Fibroblast of skin of scalp (primary cell): ENCODE measurements at regions not wholly inside any gene's neighbourhood (a gene's known extent, or its start where the extent isn't known, plus 50 kb on each side); places are given as distances from the start of the nearest gene placed in this dataset.

ENCODE experiments used
- DNase-seq: peaks from one replicate; pipeline ENCODE4 v3.0.0-alpha.2; 2013

DNA sequence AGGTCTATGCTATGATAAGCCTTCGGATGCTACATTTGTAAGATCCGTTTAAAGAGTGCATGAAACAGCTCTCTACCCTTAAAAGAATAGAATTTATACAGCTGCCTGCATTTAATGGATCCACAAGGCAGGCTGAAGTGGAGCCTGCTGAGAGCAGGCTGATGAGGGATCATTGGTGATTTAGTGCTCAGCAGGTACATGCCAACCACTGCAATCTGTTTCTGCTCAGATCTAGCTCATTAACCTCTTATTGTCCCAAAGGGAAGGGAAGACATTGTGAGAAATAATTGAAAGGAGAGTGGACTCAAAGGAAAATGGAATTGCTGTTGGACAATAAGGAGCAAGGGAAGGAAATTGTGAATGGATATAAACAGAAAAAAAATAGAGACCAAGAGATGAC is 822.6 kb downstream of the TRIB2 start:
- DNase-seq, result no peak

DNA sequence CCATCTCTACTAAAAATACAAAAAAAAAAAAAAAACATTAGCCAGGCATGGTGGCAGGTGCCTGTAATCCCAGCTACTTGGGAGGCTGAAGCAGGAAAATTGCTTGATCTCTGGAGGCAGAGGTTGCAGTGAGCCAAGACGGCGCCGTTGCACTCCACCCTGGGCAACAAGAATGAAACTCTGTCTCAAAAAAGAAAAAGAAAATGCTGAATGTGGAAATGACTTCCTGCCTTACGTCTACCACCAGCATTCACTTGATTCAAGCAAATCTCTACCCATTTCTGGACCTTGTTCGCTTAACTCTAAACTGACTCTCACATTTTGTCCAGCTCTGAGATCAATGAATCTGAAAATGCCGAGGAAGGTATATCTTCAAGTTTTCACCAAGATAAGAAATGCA is 825.3 kb downstream of the TRIB2 start:
- DNase-seq, result no peak

DNA sequence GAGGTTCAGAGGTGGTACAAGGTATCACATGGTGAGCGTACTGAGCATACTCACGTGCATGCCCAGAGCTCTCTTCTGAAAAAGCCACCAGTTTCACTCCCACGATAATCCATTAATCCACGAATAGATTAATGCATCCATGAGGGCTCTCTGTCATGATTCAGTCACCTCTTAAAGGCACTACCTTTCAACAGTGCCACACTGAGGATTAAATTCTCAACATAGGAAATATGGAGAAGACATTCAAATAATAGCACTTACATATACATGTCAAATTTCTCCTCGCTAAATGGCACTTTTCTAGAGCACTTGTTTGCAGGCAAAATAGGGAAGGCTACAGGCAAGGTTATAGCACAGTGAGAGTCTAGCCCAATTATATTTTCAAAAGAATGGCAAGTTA is 825.9 kb downstream of the TRIB2 start:
- no peak for DNase-seq

DNA sequence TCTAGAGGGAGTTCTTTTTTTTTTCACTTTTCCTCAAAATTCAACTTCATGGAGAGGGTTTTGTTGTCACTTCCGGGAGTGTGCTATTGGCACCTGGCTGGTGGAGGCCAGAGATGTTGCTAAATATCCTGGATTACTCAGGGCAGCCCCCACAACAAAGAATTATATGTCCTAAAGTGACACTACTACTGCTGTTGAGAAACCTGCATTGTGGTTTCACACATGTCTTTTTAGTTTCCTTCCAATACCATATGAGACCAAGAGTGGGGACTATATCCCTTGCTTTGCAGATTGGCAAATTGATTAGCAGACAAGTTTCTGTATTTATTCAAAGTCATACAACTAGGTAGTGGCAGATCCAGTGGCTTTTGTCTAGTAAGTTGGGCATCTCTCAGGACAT is 826.8 kb downstream of the TRIB2 start:
- DNase-seq, result no peak

DNA sequence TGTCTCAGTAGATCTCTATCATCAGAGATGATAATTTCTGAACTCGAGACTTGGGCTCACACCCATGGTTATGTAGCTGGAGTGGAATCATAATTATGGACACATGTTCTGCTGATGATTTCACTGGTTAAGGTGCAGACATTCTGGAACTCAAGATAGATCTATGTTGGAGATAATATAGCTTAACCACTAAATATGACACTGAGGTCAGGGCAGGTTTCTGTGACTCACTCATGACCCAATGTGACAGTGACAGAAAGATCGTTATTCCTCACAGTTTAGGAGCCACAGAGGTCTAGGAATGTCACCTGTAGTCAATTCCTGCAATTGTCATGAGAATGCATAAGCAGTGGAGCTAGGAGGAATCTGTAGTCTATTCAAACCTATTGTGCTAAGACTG is 828.6 kb downstream of the TRIB2 start:
- no peak for DNase-seq

DNA sequence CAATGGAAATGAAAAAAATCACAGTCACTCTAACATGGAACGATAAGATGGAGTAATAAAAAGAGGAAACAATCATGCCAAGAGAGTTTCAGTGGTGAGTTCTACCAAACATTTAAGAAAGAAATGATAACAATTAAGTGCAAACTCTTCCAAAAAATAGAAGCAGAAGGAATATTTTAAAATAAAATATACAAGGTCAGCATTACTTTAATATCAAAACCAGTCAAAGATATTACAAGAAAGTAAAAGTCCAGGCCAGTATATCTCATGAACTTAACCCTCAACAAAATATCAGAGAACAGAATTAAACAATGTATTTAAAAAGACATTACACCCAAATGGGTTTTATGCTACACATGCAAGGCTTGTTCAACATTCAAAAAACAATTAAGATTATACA is 829.4 kb downstream of the TRIB2 start:
- no peak for DNase-seq

DNA sequence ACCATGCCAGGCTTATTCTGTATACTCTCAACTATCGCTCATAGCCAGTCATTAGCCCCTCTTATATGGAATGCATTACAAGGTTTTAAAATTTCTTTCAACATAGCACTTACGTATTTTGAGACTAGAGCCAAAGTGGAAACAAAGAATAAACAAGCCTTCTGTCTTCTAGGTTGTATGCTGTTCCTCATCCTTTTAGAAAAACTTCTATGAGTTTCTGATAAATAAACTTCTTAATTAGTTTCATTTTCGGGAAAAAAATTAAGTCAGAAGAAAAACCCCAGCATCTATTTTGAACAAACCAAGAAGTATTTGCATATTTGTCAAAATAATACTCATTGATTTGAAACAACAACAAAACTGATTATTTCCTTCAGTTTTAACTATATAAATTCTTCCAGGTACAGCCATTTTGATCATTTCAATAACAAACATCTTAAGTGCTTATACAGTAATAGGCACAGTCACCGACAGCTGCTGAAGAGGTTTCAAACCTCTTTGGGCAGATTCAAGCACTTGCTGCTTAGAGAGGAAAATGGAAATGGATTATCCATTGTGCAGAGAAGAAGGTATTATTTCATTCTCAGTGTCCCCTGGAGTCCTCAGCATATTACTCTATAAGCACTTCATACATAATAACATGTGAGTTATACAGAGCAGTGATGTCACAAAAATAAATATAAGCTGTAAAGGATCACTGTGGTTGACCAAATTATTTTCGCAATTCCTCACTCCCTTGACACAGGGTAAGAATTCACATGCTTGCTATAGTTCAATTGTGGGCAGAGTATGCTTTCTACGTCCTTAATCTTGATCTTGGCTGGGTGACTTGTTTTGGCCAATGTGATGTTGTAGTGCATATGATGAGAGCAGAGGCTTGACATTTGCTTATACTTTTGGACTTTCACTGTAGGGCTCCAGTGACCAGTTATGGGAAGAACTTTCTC is 833.8 kb downstream of the TRIB2 start:
- no peak for DNase-seq

DNA sequence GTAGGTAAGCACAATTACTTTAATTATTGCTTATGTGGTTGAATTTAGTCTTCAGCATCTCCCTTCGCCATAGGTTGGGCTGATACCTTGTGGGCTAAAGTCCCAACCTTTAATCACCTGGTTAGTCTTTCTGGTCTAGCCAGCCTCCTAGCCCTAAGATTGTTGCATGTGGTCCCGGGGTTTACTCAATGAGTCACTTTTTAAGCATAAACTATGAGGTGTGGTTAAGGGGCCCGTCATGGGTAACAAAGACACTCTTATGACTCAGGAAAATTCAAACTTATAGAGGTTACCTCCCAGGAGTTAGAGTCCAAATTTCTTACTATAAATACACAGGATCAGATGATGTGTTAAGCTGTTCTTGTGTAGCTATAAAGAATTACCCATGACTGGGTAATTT is 841.6 kb downstream of the TRIB2 start:
- DNase-seq, result peak; percentile 5

DNA sequence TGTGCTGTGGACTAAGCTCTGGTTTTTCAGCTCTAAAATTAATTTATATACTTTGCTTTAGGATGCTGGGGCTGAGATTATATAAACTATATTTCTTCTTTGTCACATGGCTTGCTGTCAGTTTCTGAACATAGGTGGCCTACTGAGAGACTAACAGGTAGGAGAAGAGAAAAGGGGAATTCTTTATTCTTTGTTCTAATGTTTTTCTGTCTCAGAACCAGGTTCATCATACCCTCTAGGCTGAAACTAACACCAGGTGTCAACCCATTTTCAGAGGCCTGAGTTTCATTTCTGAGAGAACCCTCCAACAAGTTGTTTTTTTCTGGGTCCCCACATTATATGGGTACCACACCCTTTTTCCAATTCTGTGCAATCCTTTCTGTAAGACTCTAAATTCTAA is 843.6 kb downstream of the TRIB2 start:
- DNase-seq, result no peak

DNA sequence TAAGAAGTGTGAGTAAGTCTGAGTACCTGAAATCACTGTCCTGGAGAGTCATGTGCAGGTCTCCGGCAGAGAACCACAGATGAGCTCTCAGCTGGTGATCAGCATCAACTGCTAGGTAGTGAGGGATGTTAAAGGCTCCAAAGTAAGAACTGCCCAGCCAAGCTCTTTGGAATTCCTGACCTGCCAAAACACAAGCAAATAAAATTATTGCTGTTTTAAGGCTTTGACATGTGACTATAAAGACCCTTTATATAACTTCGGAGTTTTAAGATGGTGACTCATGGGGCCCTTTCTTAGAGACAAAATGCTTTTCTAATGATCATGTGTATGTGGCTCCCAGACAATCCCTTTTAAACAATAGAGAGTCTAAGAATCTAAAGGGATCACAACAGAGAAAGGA is 855.7 kb downstream of the TRIB2 start:
- no peak for DNase-seq

DNA sequence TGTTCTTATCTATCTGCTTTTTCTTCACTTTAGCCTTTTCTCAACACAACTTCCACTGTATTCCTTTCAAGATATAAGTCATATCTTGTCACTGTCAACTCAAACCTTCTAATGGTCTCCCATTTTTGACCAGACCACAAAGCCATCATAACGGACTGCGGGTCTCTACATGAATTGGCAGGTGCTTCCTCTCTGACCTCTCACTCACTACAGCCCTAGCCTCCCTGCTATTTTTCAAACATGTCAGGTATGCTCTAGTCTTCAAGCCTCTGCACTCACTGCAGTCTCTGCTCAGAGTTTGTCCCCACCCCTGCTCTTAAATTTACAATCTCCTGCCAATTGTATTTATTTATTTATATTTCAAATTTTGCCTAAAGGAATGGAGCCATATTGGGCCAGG is 858.1 kb downstream of the TRIB2 start:
- DNase-seq, result no peak

DNA sequence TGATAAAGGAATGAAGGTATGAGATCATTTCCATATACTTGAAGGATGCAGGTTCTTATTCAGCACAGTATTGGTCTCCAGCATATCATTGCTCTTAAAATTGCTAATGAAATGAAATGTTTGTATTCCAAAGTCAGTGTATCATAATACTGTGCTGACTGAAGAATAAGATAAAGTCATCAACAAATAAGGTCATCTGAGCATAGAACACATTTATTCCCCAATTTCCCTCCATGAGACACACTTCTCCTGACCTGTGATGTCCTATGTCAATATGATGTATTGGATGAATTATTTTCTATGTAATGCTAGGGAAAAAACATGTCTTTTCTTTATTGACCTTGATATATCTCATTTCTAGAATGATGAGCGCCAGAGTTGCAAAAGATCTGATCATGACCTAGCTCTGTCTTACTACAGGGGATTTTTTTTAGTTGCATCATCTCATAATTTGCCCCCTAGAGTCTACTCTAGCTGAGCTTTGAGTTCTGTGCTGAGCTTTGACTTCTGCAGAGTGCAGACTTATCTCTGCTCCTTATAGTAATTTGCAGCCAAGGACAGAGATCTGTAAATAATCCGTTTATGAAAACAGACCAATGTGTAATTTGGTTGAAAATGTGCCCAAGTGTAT is 859.8 kb downstream of the TRIB2 start:
- DNase-seq, result no peak

DNA sequence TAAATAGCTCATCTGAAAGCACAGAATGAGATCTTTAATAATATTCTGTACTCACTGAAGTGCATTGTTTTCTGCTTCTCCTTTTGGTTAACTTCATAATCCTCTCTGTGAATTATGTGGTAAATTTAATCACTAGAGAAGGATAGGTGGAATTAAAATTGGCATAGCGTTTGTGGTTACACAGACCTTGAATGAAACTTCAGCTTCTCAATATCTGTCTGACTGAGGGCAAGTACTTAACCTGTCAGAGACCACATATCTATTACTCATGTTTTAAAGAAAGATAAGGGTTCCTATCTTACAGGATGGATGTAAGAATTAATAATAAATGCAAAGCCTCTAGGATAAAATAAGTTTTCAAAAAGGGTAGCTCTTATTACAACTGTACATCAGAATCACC is 861.8 kb downstream of the TRIB2 start:
- DNase-seq, result no peak

DNA sequence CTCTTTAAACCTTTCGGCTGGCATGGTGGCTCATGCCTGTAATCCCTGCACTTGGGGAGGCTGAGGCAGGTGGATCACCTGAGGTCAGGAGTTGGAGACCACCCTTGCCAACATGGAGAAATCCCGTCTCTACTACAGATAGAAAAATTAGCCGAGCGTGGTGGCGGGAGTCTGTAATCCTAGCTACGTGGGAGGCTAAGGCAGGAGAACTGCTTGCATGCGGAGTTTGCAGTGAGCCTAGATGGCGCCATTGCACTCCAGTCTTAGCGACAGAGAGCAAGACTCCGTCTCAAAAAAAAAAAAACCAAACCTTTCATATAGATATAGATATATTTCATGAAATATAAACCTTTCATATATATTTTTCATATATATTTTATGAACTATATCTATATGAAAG is 864.7 kb downstream of the TRIB2 start:
- no peak for DNase-seq

DNA sequence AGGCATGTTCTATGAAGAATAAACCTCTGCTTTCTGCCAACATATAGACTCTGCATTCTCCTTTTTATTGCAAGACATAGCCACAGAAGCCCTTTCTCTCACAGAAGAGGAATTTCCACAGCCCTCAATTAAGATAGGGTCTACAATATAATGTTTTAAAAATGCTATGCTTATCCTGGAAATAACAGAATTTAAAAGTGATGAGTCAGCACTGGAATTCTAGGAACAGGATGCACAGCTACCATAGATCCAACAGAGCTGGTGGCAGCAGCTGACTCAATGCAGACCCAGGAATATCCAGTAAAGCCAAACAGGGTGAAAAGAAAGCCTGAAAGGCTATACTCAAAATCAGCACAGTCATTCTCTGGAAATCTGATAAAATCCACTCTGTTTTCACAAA is 866.9 kb downstream of the TRIB2 start:
- DNase-seq, result peak; percentile 12

DNA sequence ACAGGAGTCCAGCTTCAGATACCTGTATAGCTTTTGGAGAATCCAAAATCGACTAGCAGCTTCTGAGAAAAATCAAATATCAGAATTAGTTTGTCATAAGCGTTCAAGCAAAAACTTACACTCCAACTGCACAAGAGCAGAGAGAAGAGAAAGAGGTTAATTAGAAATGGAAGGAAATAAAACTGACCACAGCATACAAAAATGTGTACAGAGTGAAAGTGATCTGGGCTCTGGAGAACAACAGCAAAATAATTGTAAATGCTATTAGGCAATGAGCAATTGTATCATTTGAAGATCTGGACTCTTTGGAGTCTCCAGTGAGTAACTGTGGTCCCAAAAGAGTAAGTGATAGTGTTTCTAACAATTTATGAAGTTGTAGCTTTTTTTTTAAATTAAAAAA is 867.3 kb downstream of the TRIB2 start:
- no peak for DNase-seq

DNA sequence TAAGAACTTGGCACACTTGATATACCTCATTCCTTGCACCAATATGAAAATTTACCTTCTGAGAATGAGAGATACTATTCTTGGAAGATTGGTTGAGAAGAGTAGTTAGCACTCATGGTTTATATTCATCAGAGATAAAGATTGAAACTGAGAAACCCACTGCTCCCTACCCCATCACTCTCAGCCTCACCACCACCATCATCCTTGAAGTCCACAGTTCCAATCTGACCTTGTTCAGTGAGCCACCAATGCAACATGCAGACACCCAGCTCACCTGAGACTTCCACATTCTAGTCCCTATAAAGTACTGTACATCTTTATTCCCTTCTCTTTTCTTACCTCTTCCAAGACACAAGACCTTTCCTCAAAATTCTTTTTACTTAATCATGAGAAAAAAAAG is 869.0 kb downstream of the TRIB2 start:
- no peak for DNase-seq

DNA sequence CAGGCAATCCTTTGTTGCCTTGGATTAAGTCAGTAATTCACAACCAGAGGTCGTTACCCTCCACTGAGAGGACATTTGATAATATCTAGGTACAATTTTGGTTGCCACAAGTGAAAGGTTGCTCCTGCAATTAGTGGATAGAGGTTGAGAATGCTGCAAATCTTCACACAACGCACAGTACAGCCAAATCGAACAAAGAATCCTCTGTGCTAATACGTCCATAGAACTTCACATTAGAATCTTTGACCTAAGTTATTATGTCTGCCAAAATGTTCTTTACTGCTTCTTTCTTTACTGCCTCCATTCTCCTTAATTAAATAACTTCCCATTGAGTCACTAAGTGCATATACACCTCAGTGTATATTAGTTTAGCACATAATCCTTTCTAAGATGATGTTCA is 879.5 kb downstream of the TRIB2 start:
- no peak for DNase-seq

DNA sequence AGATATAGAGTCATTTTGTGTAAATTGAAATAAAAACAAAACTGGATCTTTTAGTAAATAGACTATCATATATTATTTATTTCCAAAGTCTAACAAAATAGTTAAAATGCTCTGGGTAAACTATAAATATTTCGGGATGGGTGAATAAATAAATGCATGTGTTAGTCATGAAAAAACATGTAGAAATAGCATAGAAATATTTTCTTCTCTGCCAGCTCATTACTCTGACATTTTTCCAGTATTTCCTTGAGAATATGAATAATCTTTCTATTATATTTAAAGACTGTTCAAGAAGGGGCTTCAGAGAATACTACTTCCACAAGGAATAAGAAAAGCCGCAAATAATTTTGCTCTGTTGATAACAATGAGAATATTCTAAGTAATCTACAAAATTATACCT is 880.4 kb downstream of the TRIB2 start:
- DNase-seq, result peak; percentile 37

DNA sequence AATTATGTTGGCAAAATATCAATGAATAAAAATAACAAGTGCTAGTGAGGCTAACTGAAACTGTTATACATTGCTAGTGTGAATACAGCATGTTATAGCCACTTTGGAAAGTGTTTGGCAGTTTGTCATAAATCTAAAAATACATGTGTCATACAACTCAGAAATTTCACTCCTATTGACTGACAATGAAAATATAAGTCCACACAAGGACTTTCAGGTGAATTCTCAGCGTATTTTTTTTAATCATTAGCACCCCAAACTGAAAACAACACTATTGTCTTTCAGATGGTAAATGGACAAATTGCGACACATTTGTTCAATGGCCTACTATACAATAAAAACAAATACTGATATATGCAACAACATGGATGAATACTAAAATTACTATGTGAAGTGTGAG is 884.8 kb downstream of the TRIB2 start:
- DNase-seq, result no peak

DNA sequence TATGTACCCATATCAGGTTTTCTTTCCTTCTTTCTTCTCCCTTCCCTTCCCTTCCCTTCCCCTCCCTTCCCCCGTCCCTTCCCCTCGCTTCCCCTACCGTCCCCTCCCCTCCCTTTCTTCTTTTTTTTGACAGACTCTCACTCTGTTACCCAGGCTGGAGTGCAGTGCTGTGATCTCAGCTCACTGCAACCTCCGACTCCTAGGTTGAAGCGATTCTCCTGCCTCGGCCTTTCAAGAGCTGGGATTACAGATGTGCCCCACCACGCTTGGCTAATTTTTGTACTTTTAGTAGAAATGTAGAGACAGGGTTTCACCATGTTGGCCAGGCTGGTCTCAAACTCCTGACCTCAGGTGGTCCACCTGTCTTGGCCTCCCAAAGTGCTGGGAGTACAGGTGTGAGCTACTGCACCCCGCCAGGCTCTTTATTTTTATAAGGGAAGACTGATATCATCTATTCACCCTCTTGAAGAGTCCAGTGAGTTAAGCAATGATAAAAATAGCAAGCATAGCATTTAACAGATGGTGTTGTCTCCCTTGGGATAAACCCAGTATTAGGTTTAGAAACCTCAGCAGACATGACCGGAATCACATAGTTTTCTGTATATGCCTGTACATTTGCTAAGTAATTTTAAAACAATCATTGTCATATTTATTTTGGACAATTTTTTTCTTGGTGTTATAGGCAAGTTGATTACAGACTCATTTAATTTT is 888.4 kb downstream of the TRIB2 start:
- DNase-seq, result peak; percentile 3

DNA sequence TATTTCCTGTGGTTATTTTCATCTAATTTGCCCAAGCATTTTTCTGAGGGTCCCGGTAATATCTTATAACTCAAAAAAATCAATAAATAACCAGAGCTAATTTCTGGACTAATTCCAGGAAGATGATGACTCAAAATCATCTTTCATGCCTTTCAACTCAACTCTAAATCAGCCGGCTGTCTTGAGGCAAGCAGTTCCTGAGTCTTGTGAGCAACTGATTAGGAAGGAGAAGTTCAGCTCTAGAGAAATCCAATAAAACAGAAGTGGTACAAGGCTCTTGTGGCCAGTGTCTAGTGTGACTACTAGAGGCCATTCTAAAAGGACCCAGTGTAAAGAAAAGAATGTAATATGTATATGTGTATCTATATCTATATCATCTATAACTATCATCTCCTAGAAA is 890.4 kb downstream of the TRIB2 start:
- DNase-seq, result no peak

DNA sequence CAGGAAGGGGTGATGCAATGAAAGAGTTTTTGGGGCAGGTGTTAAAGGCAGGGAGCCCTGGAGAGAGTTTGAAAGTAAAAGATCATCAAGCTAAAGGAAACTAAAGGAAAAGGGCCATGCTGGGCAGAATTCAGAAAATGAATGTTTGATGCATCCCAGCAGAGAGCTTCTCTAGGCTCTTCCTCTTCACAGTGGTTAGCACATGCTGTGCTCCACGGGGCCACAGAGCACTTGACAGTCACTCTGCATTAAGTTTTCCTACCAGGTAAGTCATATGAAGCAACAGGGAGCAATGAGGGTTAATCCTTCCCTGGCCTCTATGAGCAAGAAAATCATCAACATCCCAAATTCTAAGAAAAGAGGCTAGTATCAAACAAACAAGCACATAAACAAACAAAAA is 895.2 kb downstream of the TRIB2 start:
- no peak for DNase-seq

DNA sequence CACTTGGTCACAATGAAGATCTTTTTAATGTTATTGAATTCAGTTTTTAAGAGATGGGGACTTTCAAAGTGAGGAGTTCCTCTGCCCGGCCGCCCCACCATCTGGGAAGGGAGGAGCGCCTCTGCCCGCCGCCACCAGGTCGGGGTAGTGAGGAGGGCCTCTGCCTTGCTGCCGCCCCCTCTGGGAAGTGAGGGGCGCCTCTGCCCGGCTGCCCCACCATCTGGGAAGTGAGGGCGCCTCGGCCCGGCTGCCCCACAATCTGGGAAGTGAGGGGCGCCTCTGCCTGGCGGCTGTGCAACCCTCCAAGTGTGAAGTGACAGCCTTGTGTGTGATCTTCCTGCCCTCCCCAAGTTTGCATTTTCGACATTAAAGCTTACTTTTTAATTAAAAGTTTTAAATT is 899.3 kb downstream of the TRIB2 start:
- no peak for DNase-seq
